SK-N-SH (cell line): ENCODE measurements at regions not wholly inside any gene's neighbourhood (a gene's known extent, or its start where the extent isn't known, plus 50 kb on each side); places are given as distances from the start of the nearest gene placed in this dataset.

Source experiments
- CTCF ChIA-PET: fragments of 300-600, 350-600 bp; formaldehyde crosslinking; extraction: SDS; loops from one replicate; lab custom pipeline; 2021; lab: Yijun Ruan, JAX
- POLR2A ChIA-PET: fragments of 350-600 bp; sonication (Branson Sonifier 250); formaldehyde crosslinking; extraction: SDS; loops from one replicate; lab custom pipeline; 2020; ENCODE audit warnings: antibody characterized with exemption, inconsistent platforms; lab: Yijun Ruan, JAX
- DNase-seq: peaks from one replicate; pipeline ENCODE4 v3.0.0; 2012
- H2AFZ ChIP-seq: fragments of 200-600 bp; sonication (generic); 2 replicates; pipeline ENCODE4 v1.8.1; 2016; ENCODE audit warnings: antibody characterized with exemption, mild to moderate bottlenecking, low read depth
- H3F3A ChIP-seq: fragments of 200-600 bp; sonication (generic); replicated peaks from 2 replicates; pipeline ENCODE3; 2016; ENCODE audit warnings: antibody characterized with exemption, mild to moderate bottlenecking; ENCODE audit not compliant: insufficient read depth
- H3K27ac ChIP-seq, 2 experiments: fragments of 200-500 bp in 1 of 2; fragments of 200-600 bp in 1 of 2; sonication (Bioruptor generic) in 1 of 2; sonication (generic), shearing (Covaris generic) in 1 of 2; 2 replicates each; pipeline versions ENCODE4 v1.5.1 to v1.6.1; 2014 to 2016; ENCODE audit warnings: low read depth in 2 of 2, inconsistent platforms in 1 of 2, low read length in 1 of 2, mild to moderate bottlenecking in 1 of 2, mixed read lengths in 1 of 2
- H3K27me3 ChIP-seq: fragments of 200-600 bp; sonication (generic), shearing (Covaris generic); 2 replicates; pipeline ENCODE4 v1.6.1; 2016; ENCODE audit warnings: mixed run types; ENCODE audit not compliant: insufficient read depth
- H3K36me3 ChIP-seq, 2 experiments: fragments of 200-500 bp in 1 of 2; fragments of 200-600 bp in 1 of 2; sonication (Bioruptor generic) in 1 of 2; sonication (generic) in 1 of 2; replicated peaks in 1 of 2; 2 replicates each; pipeline versions ENCODE3 to v1.5.1; 2014 to 2016; ENCODE audit warnings: low read length in 1 of 2, mild to moderate bottlenecking in 1 of 2; ENCODE audit not compliant: insufficient read depth in 2 of 2, control insufficient read depth in 1 of 2
- H3K4me1 ChIP-seq, 2 experiments: fragments of 200-500 bp in 1 of 2; fragments of 200-600 bp in 1 of 2; sonication (Bioruptor generic) in 1 of 2; sonication (generic), shearing (Covaris generic) in 1 of 2; 2 replicates each; pipeline versions ENCODE4 v1.5.1 to v1.6.1; 2014 to 2016; ENCODE audit warnings: low read depth in 1 of 2, low read length in 1 of 2, mixed run types in 1 of 2; ENCODE audit not compliant: insufficient read depth in 2 of 2, control insufficient read depth in 1 of 2
- H3K4me2 ChIP-seq: fragments of 200-600 bp; sonication (generic), shearing (Covaris generic); 2 replicates; pipeline ENCODE4 v1.6.1; 2017; ENCODE audit warnings: mixed run types
- H3K4me3 ChIP-seq, 2 experiments: fragments of 200-500 bp in 1 of 2; fragments of 200-600 bp in 1 of 2; sonication (Bioruptor generic) in 1 of 2; sonication (generic), shearing (Covaris generic) in 1 of 2; 2 replicates each; pipeline versions ENCODE4 v1.5.1 to v1.8.1; 2014 to 2016; ENCODE audit warnings: low read depth in 2 of 2, inconsistent platforms in 1 of 2, low read length in 1 of 2, mild to moderate bottlenecking in 1 of 2, mixed read lengths in 1 of 2, moderate library complexity in 1 of 2
- H3K79me2 ChIP-seq: fragments of 200-600 bp; sonication (generic); 2 replicates; pipeline ENCODE4 v1.8.1; 2017; ENCODE audit warnings: mild to moderate bottlenecking; ENCODE audit not compliant: insufficient read depth
- H3K9ac ChIP-seq: fragments of 200-600 bp; sonication (generic); 2 replicates; pipeline ENCODE4 v1.6.1; 2017; ENCODE audit warnings: mixed run types
- H3K9me2 ChIP-seq: fragments of 200-600 bp; sonication (generic); 2 replicates; pipeline ENCODE4 v1.6.1; 2017; ENCODE audit warnings: mixed run types
- H3K9me3 ChIP-seq: fragments of 200-600 bp; sonication (generic); 2 replicates; pipeline ENCODE4 v1.6.1; 2017; ENCODE audit warnings: mixed run types, mild to moderate bottlenecking, moderate library complexity
- H4K20me1 ChIP-seq: fragments of 200-600 bp; sonication (generic); 2 replicates; pipeline ENCODE4 v1.6.1; 2017; ENCODE audit warnings: mild to moderate bottlenecking, mixed run types; ENCODE audit not compliant: insufficient read depth
- EP300 ChIP-seq, 2 experiments: IDR thresholded peaks; 2 replicates each; pipeline versions ENCODE4 v1.4.0 to v1.6.1; 2012; ENCODE audit warnings: borderline replicate concordance in 1 of 2, low read depth in 1 of 2, low read length in 1 of 2
- GABPA ChIP-seq: IDR thresholded peaks from 2 replicates; pipeline ENCODE4 v1.4.0; 2012; ENCODE audit warnings: low read depth, mild to moderate bottlenecking
- GATA2 ChIP-seq: sonication (generic); formaldehyde crosslinking; IDR thresholded peaks from 2 replicates; pipeline ENCODE4 v1.5.0; 2020; ENCODE audit warnings: mild to moderate bottlenecking, missing genetic modification reagents
- MEF2A ChIP-seq: IDR thresholded peaks from 2 replicates; pipeline ENCODE4 v1.4.0; 2012; ENCODE audit warnings: low read depth, borderline replicate concordance
- MXI1 ChIP-seq: IDR thresholded peaks from 2 replicates; pipeline ENCODE4 v1.6.1; 2012; ENCODE audit warnings: mild to moderate bottlenecking, low read depth, low read length, improper control_type of control experiment
- RCOR1 ChIP-seq: fragments of 150-350 bp; IDR thresholded peaks from 2 replicates; pipeline ENCODE4 v1.6.1; 2017; ENCODE audit warnings: antibody characterized with exemption, low read length
- REST ChIP-seq: IDR thresholded peaks from 2 replicates; pipeline ENCODE4 v1.6.1; 2012; ENCODE audit warnings: mild to moderate bottlenecking, low read depth, low read length, moderate library complexity
- RFX5 ChIP-seq: IDR thresholded peaks from 2 replicates; pipeline ENCODE4 v1.6.1; 2012; ENCODE audit warnings: mild to moderate bottlenecking, improper control_type of control experiment, low read length
- SMC3 ChIP-seq: IDR thresholded peaks from 2 replicates; pipeline ENCODE4 v1.6.1; 2012; ENCODE audit warnings: low read depth, low read length, improper control_type of control experiment
- TEAD4 ChIP-seq: IDR thresholded peaks from 2 replicates; pipeline ENCODE4 v1.4.0; 2012; ENCODE audit warnings: mild to moderate bottlenecking, borderline replicate concordance; ENCODE audit not compliant: insufficient read depth
- USF1 ChIP-seq: IDR thresholded peaks from 2 replicates; pipeline ENCODE4 v1.4.0; 2012; ENCODE audit warnings: low read depth, borderline replicate concordance
- WGBS: methylation state at CpG from one replicate; pipeline ENCODE4 v1.1.6; 2017; ENCODE audit warnings: low lambda C conversion rate; 5-methylcytosine and 5-hydroxymethylcytosine counted together
- TF ChIP-seq, protein P1 (sequence below): IDR thresholded peaks from 2 replicates; pipeline ENCODE4 v1.4.0; 2012; ENCODE audit warnings: low read depth, borderline replicate concordance

DNA sequence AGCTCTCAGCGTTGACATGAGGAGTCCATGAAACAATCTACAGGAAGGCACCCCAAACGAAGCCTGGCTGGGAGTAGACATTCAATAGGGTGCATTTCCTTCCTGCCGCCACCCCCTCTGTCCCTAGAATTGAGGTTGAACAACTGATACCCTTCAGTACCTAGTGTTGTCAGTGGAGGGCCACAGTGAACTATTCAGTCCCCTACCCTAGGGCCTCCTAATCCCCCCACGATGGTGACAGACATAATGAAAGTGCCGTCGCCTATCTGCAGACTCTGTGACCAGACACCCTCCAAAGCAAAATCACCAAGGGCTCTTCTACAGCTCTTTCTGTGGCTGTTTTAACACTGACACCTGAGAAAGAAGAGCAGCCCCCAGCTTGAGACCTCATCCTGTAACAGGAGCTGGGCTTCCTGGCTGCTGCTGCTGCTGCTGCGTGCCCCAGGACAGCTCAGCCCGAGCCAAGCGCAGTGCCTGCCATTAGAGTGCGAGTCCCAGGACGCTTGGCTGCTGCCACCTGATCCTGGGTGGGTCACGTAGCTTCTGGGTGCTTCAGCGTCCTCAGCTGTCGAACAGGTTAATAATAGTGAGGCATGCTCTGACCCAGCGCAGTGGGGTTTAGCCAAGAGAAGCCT lies 183.0 kb downstream of the ZBTB18 start:
- WGBS: 88% methylated on average over 12 of the region's 15 CpGs

GRCh38 chr1:244235157-244235556 lies 184.1 kb downstream of the ZBTB18 start:
- no peak for DNase-seq
- 79% methylated on average over 2 of the region's 2 CpGs for WGBS
- no peaks in the 10 kb centered on the region for H3K9me2 ChIP-seq
- POLR2A ChIA-PET: no interaction called here
- H4K20me1 ChIP-seq: no peaks in the 10 kb centered on the region
- TF ChIP-seq RFX5 (no peak), SMC3 (no peak), GABPA (no peak), REST (no peak)
- CTCF ChIA-PET: no interaction called here
- peaks cover 4 to 22% of the 10 kb centered on the region in 2 experiments; a peak in 2 of 4 replicates for H3K4me1 ChIP-seq
- H3F3A ChIP-seq: no peaks in the 10 kb centered on the region
- H3K79me2 ChIP-seq: no peaks in the 10 kb centered on the region
- H3K4me3 ChIP-seq: no peak overlapping the region
- no peaks in the 10 kb centered on the region for H3K27me3 ChIP-seq
- no peaks in the 10 kb centered on the region for H3K9me3 ChIP-seq
- no peaks in the 10 kb centered on the region for H3K36me3 ChIP-seq
- H3K9ac ChIP-seq: no peak overlapping the region
- H2AFZ ChIP-seq: no peak overlapping the region
- no peak overlapping the region for H3K27ac ChIP-seq
- no peak overlapping the region for H3K4me2 ChIP-seq

More for the DNA sequence above, 183.0 kb downstream of the ZBTB18 start:
- CTCF ChIA-PET: no interaction called here
- Histone ChIP-seq H3K27me3 (no peaks in the 10 kb centered on the region), H3K4me1 (peaks cover 4 to 16% of the 10 kb centered on the region in 2 experiments; a peak in 2 of 4 replicates), H4K20me1 (no peaks in the 10 kb centered on the region), H3K27ac (no peak overlapping the region), H3K4me2 (no peak overlapping the region), H3K9me2 (no peaks in the 10 kb centered on the region), H3K9me3 (no peaks in the 10 kb centered on the region), H2AFZ (no peak overlapping the region), H3K4me3 (no peak overlapping the region), H3K36me3 (no peaks in the 10 kb centered on the region), H3K79me2 (no peaks in the 10 kb centered on the region), H3K9ac (no peak overlapping the region), H3F3A (no peaks in the 10 kb centered on the region)
- POLR2A ChIA-PET: no interaction called here
- no peak for DNase-seq
- TF ChIP-seq, protein P1, sequence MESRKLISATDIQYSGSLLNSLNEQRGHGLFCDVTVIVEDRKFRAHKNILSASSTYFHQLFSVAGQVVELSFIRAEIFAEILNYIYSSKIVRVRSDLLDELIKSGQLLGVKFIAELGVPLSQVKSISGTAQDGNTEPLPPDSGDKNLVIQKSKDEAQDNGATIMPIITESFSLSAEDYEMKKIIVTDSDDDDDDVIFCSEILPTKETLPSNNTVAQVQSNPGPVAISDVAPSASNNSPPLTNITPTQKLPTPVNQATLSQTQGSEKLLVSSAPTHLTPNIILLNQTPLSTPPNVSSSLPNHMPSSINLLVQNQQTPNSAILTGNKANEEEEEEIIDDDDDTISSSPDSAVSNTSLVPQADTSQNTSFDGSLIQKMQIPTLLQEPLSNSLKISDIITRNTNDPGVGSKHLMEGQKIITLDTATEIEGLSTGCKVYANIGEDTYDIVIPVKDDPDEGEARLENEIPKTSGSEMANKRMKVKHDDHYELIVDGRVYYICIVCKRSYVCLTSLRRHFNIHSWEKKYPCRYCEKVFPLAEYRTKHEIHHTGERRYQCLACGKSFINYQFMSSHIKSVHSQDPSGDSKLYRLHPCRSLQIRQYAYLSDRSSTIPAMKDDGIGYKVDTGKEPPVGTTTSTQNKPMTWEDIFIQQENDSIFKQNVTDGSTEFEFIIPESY: no peak
- TF ChIP-seq USF1 (no peak), MXI1 (no peak), TEAD4 (no peak), RCOR1 (no peak), MEF2A (no peak), GABPA (no peak), GATA2 (CRISPR knock-in tag) (no peak), EP300 (IDR thresholded peaks at IDR 0.05; ENCODE audit: borderline replicate concordance in 1 of 2, low read depth in 1 of 2, low read length in 1 of 2) (no peak)
